NCI-H524 treated with DMSO at 0.1 percent for 48 hours (cell line): ENCODE measurements at regions not wholly inside any gene's neighbourhood (a gene's known extent, or its start where the extent isn't known, plus 50 kb on each side); places are given as distances from the start of the nearest gene placed in this dataset.
A peak's percentile ranks its signal among the peaks of the same experiment; 100 is the strongest.

Source experiments
- DNase-seq: peaks from one replicate; lab custom pipeline; 2025; lab: John Stamatoyannopoulos, UW

DNA sequence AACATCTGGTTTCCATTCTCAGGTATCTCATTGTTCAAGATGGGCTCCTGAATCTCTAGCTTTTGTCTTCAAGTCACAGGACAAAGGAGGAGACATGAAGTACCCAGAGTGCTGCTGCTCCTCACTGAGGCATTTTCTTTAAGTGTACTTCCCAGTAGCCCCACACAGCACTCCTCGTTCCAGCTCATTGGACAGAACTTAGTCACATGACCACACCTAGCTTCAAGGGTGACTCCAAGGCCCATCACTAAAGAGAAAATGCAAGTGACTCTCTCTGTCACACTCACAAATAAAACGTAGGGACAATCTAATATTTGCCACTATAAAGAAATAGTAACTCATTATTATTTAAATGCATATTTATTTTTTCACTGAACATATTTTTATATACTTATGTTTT lies 58.3 kb upstream of the NEUROD6 start:
- no peak for DNase-seq

GRCh38 chr7:31407178-31407676 lies 66.7 kb upstream of the NEUROD6 start:
- no peak for DNase-seq

- no peak for DNase-seq
These were observed 67.7 kb upstream of the NEUROD6 start for GRCh38 chr7:31408140-31408729.

GRCh38 chr7:31410265-31410664 lies 69.7 kb upstream of the NEUROD6 start:
- no peak for DNase-seq

- DNase-seq, result no peak
These were observed 70.9 kb upstream of the NEUROD6 start for GRCh38 chr7:31411416-31411815.

DNA sequence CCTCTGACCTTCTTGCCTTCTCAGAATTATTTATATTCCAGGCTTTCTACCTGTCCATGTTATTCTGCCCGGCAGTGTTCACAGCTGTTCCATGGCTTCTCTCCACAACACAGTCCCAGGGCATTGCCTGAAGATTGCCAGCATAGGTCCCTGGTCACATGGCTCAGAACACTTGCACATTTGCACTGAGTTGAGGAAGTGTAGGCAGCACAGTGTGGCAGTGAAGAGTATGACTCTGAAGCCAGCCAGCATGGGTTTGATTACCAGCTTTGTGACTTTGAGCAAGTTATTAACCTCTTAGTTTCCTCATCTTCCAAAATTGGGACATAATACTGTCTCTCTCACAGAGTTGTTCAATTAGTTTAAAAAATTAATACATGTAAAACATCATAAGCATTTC lies 73.2 kb upstream of the NEUROD6 start:
- DNase-seq, result no peak

GRCh38 chr7:31416381-31416870 lies 75.9 kb upstream of the NEUROD6 start:
- DNase-seq, result no peak

GRCh38 chr7:31418928-31419327 lies 78.4 kb upstream of the NEUROD6 start:
- DNase-seq, result no peak

DNA sequence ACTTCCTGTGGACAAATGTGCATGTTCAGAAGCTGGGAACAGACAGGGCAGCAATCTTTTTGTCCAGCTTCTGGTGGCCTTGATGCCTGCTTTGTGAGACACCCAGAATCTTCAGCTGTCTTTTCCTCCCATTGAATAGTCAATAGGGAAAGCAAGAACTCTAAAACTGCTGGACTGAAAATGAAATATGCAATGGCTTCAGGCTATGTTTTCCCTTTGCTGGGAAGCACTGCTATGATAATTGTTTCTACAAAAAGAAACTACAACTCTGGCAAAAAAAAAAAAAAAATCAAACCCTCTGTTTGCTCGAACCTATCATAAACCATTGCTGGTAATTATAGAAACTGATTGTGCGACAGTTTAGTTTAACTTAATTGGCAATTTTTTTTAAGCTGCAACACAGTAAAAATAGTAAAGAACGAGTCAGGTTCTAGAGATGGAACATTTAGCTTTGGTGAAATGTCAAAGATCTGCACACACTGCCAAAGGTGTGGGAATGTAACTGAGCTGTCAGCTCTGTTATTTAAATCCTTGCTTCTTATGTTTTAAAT lies 79.1 kb upstream of the NEUROD6 start:
- DNase-seq, result no peak

- no peak for DNase-seq
These were observed 80.4 kb upstream of the NEUROD6 start for GRCh38 chr7:31420948-31421347.

DNA sequence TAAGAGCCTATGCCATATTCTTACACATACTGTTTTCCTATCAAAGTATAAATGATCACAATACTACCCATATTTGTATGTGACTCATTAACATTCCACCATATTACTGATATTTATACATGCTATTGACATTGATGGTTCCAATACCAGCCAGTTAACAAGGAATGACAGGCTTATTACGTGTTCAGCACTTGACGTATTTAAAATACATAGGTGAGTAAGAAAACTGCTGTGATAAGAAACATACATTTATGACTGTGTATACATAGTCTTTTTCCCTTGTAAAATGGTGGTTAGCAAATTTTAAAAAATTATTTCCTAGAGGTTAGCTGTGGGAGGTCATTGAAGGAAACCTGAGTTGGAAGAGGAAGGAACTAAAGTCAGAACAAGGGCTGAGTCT lies 81.1 kb upstream of the NEUROD6 start:
- no peak for DNase-seq

- DNase-seq, result no peak
These were observed 83.5 kb upstream of the NEUROD6 start for GRCh38 chr7:31423994-31424393.

DNA sequence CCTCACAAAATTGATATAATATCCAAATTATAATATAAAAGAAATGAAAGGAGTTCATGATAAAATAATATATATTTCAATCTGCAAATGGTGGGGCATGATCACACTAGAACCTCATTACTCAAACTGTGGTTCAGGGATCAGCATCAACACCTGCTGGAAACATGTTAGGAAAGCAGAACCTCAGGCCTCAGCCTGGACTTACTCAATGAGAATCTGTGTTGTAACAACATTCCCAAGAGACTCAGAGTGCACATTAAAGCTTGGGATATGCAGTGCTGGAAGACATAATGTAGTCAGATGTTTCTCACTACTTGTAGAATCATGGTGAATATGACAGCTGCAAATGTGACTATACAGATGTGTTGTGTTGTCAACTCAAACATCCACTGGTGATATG lies 81.7 kb upstream of the ITPRID1 start:
- DNase-seq, result no peak

GRCh38 chr7:31432836-31433340 lies 81.0 kb upstream of the ITPRID1 start:
- no peak for DNase-seq

- DNase-seq, result no peak
These were observed 76.5 kb upstream of the ITPRID1 start for GRCh38 chr7:31437250-31437865.

- DNase-seq, result no peak
These were observed 74.7 kb upstream of the ITPRID1 start for GRCh38 chr7:31439165-31439564.

- no peak for DNase-seq
These were observed 73.4 kb upstream of the ITPRID1 start for GRCh38 chr7:31440511-31440910.

GRCh38 chr7:31442626-31443025 lies 71.3 kb upstream of the ITPRID1 start:
- DNase-seq, result no peak

- DNase-seq, result peak; percentile 42
These were observed 70.4 kb upstream of the ITPRID1 start for GRCh38 chr7:31443457-31443856.

DNA sequence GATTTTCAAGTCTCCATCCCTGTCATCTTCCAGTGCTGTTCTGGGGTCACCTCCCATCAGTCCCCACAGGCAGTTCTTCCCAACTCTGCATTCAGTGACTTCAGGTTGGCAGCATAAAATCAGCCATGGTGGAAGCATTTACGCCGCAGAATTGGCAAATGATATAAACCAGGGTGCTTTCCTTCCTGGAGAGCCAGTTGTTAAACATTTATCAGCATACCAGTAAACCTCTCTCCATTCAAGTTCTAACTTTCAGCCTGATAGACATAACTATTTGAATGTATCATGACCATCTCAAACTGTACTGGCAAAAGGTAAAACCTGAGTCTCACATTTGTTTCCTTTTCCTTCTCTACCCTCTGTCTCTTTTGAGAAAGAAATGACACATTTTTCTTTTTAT lies 69.7 kb upstream of the ITPRID1 start:
- DNase-seq, result no peak

DNA sequence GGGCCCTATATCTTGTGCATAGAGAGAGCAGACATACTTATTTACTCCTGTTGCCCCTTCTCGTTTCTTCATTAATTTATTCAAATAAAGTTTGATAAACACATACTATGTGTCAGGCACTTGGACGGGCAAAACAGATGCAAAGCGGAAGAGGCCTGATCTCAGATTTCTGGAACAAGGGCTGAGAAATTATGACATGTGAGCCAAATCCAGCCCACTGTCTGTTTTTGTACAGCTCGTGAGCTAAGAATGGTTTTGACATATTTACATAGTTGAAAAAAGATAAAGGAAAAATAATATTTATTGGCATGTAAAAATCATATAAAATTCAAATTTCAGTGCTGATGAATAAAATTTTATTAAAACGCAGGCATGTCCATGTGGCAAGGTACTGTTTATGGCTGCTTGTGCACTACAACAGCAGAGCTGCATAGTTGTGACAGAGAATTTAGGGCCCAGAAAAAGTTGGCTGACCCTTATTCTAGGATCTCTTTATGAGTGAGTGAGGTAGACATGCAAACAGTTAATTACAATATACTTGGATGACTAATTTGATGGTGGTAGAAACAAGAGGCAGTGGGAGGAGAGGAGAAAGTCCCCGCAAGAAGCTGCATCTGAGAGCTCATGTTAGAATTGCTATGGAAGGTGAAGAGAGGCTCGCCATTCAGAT lies 68.1 kb upstream of the ITPRID1 start:
- no peak for DNase-seq

GRCh38 chr7:31448649-31449048 lies 65.2 kb upstream of the ITPRID1 start:
- DNase-seq, result no peak

DNA sequence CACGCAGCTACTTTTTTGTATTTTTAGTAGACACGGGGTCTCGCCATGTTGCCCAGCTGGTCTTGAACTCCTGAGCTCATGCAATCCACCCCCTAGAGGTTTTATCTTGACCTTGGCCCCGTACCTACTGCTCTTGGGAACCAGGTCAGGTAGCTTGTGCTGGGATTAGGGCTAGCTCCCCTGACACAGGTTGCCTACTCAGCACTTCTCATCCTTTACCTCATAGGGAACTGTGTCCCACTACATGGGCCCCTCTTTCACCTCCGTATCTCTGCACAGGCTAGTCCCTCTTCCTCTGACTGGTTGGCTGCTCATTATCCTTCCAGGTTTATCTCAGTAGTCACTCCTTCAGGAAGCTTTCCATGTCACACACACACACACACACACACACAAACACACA lies 58.0 kb upstream of the ITPRID1 start:
- DNase-seq, result no peak
